SIG-M5 treated with dmso at 0.1 percent for 504 hours (cell line): ENCODE measurements at regions not wholly inside any gene's neighbourhood (a gene's known extent, or its start where the extent isn't known, plus 50 kb on each side); places are given as distances from the start of the nearest gene placed in this dataset.

Experiments
- DNase-seq: peaks from one replicate; lab custom pipeline; 2025; ENCODE audit not compliant: unreplicated experiment; lab: John Stamatoyannopoulos, UW

GRCh38 chr2:4551691-4552474 is 848.5 kb downstream of the DCDC2C start:
- no peak for DNase-seq

- DNase-seq, result no peak
Measured at GRCh38 chr2:4553241-4553640, 849.9 kb downstream of the DCDC2C start.

DNA sequence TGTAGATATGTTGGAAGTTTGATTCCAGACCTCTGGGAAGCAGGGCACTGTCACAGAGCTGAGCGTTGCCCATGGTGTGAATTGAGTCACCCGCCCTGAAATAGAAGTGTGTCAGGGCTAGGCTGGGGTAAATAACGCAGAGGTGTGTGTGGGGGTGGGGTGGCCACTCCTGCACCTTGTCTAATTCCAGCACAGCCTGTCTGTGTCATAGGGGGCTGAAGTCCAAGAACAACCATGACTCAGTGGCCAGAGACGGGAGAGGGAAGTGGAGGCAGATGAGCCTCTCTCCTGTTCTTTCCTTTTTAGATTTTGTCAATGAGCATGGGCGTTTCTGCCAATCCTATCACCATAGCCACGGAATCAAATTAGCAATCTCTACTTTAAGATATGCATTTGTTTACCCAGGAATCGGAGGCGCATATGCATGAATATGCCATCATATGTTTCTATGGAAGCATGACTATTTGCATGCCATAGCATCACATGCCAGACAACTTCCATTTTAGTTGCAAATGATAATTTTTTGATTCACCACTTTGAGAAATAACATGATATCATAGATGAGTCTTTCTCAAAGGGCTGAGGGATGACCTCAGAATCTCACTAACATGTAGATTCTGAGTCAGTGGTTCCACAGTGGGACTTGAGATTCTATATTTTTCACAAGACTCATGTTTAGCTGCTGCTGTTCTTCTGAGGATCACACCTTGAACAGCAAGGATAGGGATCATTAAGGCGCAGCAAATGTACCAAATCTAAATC is 852.9 kb downstream of the DCDC2C start:
- no peak for DNase-seq

- DNase-seq, result no peak
Measured at GRCh38 chr2:4561196-4561595, 857.8 kb downstream of the DCDC2C start.

- no peak for DNase-seq
Measured at GRCh38 chr2:4576075-4576474, 872.7 kb downstream of the DCDC2C start.

- DNase-seq, result no peak
Measured at GRCh38 chr2:4579977-4580376, 876.6 kb downstream of the DCDC2C start.

- DNase-seq, result no peak
Measured at GRCh38 chr2:4585057-4585635, 881.8 kb downstream of the DCDC2C start.

GRCh38 chr2:4588606-4589005 is 885.2 kb downstream of the DCDC2C start:
- DNase-seq, result no peak

DNA sequence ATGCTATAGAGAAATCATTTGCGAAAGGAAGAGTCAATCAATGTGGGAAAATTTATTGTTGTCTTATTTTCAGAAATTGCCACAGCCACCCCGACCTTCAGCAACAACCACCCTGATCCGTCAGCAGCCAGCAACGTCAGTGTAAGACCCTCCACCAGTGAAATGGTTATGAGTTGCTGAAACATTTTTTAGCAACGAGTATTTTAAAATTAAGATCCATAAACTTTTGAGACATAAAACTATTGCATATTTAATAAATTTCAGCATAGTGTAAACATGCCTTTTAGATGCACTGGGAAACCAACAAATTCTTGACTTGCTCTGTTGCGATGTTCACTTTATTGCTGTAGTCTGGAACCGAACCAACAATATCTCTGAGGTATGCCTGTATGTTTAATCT is 887.9 kb downstream of the DCDC2C start:
- DNase-seq, result no peak

GRCh38 chr2:4597400-4597799 is 894.0 kb downstream of the DCDC2C start:
- no peak for DNase-seq

DNA sequence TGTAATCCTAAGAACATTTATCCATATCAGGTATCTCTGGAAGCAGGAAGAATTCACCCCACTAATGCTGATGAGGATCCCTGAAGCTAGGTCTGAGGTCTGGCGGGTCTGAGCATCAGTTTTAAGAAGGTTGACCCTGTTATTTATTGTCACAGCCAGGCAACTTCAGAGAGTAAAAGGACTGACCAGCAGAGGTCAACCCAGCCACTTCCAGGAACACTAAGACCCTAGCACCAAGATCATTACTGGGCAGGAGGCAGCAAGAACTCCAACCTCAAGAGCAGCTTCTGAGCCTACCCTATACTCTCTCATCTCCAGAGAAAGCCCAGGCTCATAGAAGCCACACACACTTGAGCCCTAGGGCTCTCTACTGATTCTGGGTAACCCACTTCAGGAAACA is 901.4 kb downstream of the DCDC2C start:
- no peak for DNase-seq

DNA sequence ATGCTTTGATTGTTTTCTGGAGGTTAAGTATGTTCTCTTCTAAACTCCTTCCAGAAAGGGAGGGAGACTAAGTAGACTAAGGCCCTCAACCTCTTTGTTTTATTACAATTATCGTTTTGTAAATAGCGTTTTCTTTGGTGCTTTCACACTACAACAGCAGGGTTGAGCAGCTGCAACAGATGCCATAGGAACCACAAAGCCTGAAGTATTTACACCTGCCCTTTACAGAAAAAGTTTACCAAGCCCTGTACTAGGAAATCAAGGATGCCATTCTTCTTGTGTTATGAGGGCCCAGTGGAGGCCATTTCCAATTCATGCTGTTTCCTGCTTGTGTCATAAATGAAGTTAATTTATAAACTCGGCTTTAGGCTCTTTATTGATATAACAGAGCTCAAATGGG is 914.8 kb downstream of the DCDC2C start:
- no peak for DNase-seq

GRCh38 chr2:4618630-4619228 is 915.4 kb downstream of the DCDC2C start:
- no peak for DNase-seq

- DNase-seq, result no peak
Measured at GRCh38 chr2:4628998-4629501, 925.7 kb downstream of the DCDC2C start.

GRCh38 chr2:4635289-4635688 is 931.9 kb downstream of the DCDC2C start:
- DNase-seq, result no peak

- DNase-seq, result no peak
Measured at GRCh38 chr2:4653991-4654390, 950.6 kb downstream of the DCDC2C start.

DNA sequence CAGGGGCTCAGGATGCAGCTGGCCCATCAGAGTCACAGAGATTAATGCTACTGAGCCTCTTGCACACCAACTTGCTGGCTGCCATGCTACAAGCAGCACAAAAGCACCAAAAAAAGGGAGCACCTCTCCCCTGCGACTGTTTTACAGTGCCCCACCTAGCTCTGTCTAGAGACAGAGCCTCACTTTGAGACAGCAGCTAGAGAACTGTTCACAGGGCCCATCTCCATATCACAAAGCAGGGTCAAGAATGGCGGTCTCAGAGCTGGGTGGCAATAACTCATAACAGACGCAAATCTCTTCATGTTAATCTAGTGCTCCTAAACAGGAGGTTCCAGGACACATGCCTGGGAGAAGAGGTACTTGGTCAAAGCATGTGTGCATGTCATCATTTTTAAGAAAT is 953.0 kb downstream of the DCDC2C start:
- DNase-seq, result no peak

GRCh38 chr2:4662161-4662779 is 958.9 kb downstream of the DCDC2C start:
- no peak for DNase-seq

- no peak for DNase-seq
Measured at GRCh38 chr2:4668381-4668780, 965.0 kb downstream of the DCDC2C start.

DNA sequence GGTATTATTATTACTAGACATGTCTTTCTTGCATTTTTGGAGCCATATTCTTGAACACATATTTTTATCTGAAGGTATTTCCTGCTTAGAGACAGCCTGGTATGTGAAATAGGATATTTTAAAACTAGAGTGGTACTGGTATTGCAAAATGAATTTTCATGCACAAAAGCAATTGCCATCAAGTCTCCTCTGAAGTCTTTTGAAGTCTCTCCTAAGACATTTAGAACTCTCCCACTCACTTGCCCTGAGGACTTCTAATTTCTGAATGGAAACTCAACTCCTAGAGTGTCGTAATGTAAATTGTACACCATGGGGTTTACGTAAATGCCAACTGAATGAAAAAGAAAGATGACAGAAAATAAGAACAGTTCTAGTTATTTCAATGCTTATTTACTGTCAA is 967.0 kb downstream of the DCDC2C start:
- DNase-seq, result no peak

DNA sequence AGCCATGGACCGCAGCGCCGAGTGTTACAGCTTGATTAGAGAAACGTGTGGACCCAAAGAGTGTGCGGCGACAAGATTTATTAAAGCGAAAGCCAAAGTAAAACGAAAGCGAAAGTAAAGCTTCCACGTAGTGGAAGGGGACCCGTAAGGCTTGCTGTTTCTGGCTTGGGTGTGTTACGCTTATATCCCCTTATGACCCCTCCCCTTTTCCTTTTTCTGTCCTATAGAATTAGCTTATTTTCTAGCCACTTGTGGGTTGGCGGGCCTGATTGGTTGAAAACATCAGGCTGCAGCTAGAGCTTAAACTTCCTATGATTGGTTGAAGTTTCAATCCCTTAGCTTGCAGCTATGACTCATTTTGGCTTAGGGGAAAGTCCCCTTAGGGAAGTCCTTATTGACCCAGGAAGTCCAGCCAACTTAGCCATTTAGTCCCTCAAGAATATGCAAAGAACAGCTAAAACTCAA is 969.7 kb downstream of the DCDC2C start:
- no peak for DNase-seq
